ENCODE measurements at regions not wholly inside any gene's neighbourhood (a gene's known extent, or its start where the extent isn't known, plus 50 kb on each side); places are given as distances from the start of the nearest gene placed in this dataset.

GRCh38 chr17:27083408-27084185 is 210.3 kb upstream of the WSB1 start:
- TF ChIP-seq RAD21 (IDR thresholded peaks at IDR 0.05; ENCODE audit: low read length) (no peak), RXRA (IDR thresholded peaks at IDR 0.05; ENCODE audit: borderline replicate concordance, low read depth) (no peak), PBX3 (IDR thresholded peaks at IDR 0.05) (no peak), ZBTB33 (IDR thresholded peaks at IDR 0.05; ENCODE audit: borderline replicate concordance, low read depth) (no peak), SIN3A (IDR thresholded peaks at IDR 0.05; ENCODE audit: borderline replicate concordance, low read depth, low read length) (no peak)
- POLR2A ChIA-PET, result interaction anchor here (0.6 kb wide), 1 partner anchor 257 kb away, joined by 3 read pairs; no protein-coding TSS in a partner anchor
- WGBS (ENCODE audit: low lambda C conversion rate), result 78% methylated on average over 18 of the region's 22 CpGs
- H3F3A ChIP-seq (replicated peaks; ENCODE audit: insufficient read depth), result no peaks in the 10 kb centered on the region
- no peaks in the 10 kb centered on the region for H3K4me1 ChIP-seq (ENCODE audit: control insufficient read depth in 1 of 2, insufficient read depth in 2 of 2, low read depth in 1 of 2, low read length in 1 of 2)
- DNase-seq, result no peak
- H3K27me3 ChIP-seq (ENCODE audit: insufficient read depth), result no peaks in the 10 kb centered on the region
- H3K9me3 ChIP-seq, result no peaks in the 10 kb centered on the region
- H3K36me3 ChIP-seq (replicated peaks in 1 of 2; ENCODE audit: control insufficient read depth in 1 of 2, insufficient read depth in 2 of 2, low read length in 1 of 2), result peaks cover 18 to 23% of the 10 kb centered on the region in 2 experiments
- H3K27ac ChIP-seq (ENCODE audit: low read depth in 2 of 2, low read length in 1 of 2), result no peak overlapping the region
- CTCF ChIA-PET, result no interaction called here
- H3K4me2 ChIP-seq, result no peak overlapping the region; the same call in 1 of the 2 replicates
- peaks cover 87% of the 10 kb centered on the region for H4K20me1 ChIP-seq (ENCODE audit: insufficient read depth)
- no peak overlapping the region for H3K4me3 ChIP-seq (ENCODE audit: low read depth in 2 of 2, low read length in 1 of 2)
- peaks cover 99% of the 10 kb centered on the region for H3K79me2 ChIP-seq (ENCODE audit: insufficient read depth)
- no peak overlapping the region for H2AFZ ChIP-seq (ENCODE audit: low read depth)
- no peaks in the 10 kb centered on the region; the same call in 1 of the 2 replicates for H3K9me2 ChIP-seq
- no peak overlapping the region for H3K9ac ChIP-seq

- Histone ChIP-seq H3K4me2 (peak overlapping the region; percentile 81), H3K9ac (no peak overlapping the region), H3K4me3 (ENCODE audit: low read depth in 2 of 2, low read length in 1 of 2) (0 out of 4 replicates have a peak overlapping the region, but pooled peaks of 1 of the 2 experiments have one; percentile 2), H3K27ac (ENCODE audit: low read depth in 2 of 2, low read length in 1 of 2) (no peak overlapping the region), H3K9me3 (no peaks in the 10 kb centered on the region), H3K79me2 (ENCODE audit: insufficient read depth) (peaks cover 93% of the 10 kb centered on the region), H3K27me3 (ENCODE audit: insufficient read depth) (no peaks in the 10 kb centered on the region), H2AFZ (ENCODE audit: low read depth) (no peak overlapping the region), H3K9me2 (no peaks in the 10 kb centered on the region; the same call in 1 of the 2 replicates), H3K4me1 (ENCODE audit: control insufficient read depth in 1 of 2, insufficient read depth in 2 of 2, low read depth in 1 of 2, low read length in 1 of 2) (no peaks in the 10 kb centered on the region; a peak in 1 of 4 replicates), H3K36me3 (replicated peaks in 1 of 2; ENCODE audit: control insufficient read depth in 1 of 2, insufficient read depth in 2 of 2, low read length in 1 of 2) (peaks cover 9 to 11% of the 10 kb centered on the region in 2 experiments), H4K20me1 (ENCODE audit: insufficient read depth) (peaks cover 76% of the 10 kb centered on the region), H3F3A (replicated peaks; ENCODE audit: insufficient read depth) (no peaks in the 10 kb centered on the region)
- DNase-seq, result no peak
- CTCF ChIA-PET, result interaction anchor here (1.0 kb wide), 1 partner anchor 11 kb away, joined by 5 read pairs; no protein-coding TSS in a partner anchor
- POLR2A ChIA-PET, result no interaction called here
- TF ChIP-seq TCF12 (IDR thresholded peaks at IDR 0.05) (no peak), MEF2A (IDR thresholded peaks at IDR 0.05; ENCODE audit: borderline replicate concordance, low read depth) (no peak), GATA2 (CRISPR knock-in tag; IDR thresholded peaks at IDR 0.05) (no peak), JUND (IDR thresholded peaks at IDR 0.05) (no peak), ELF1 (IDR thresholded peaks at IDR 0.05) (no peak), MXI1 (IDR thresholded peaks at IDR 0.05; ENCODE audit: low read depth, low read length) (no peak), RXRA (IDR thresholded peaks at IDR 0.05; ENCODE audit: borderline replicate concordance, low read depth) (no peak), YY1 (IDR thresholded peaks at IDR 0.05; ENCODE audit: low read depth) (no peak), FOSL2 (IDR thresholded peaks at IDR 0.05; ENCODE audit: borderline replicate concordance, low read depth) (no peak), ZBTB33 (IDR thresholded peaks at IDR 0.05; ENCODE audit: borderline replicate concordance, low read depth) (no peak), USF1 (IDR thresholded peaks at IDR 0.05; ENCODE audit: borderline replicate concordance, low read depth) (no peak), NRF1 (IDR thresholded peaks at IDR 0.05; ENCODE audit: low read depth, low read length) (no peak), USF2 (IDR thresholded peaks at IDR 0.05; ENCODE audit: borderline replicate concordance, low read depth, low read length) (no peak), TAF1 (IDR thresholded peaks at IDR 0.05; ENCODE audit: borderline replicate concordance, low read depth, low read length) (no peak), EP300 (IDR thresholded peaks at IDR 0.05; ENCODE audit: borderline replicate concordance in 1 of 2, low read depth in 1 of 2, low read length in 1 of 2) (no peak), EZH2phosphoT487 (IDR thresholded peaks at IDR 0.05; ENCODE audit: borderline replicate concordance, low read depth) (no peak), FOXM1 (IDR thresholded peaks at IDR 0.05; ENCODE audit: low read depth) (no peak), GABPA (IDR thresholded peaks at IDR 0.05; ENCODE audit: low read depth) (no peak)
- 53% methylated on average over 2 of the region's 2 CpGs for WGBS (ENCODE audit: low lambda C conversion rate)
These were observed 208.4 kb upstream of the WSB1 start for GRCh38 chr17:27085517-27085916.

Data from SK-N-SH (cell line).